MCF 10A (cell line): ENCODE measurements at regions not wholly inside any gene's neighbourhood (a gene's known extent, or its start where the extent isn't known, plus 50 kb on each side); places are given as distances from the start of the nearest gene placed in this dataset.

Source experiments
- BruUV-seq: library from RNA; stranded (reverse); fragments of 400-500 nt; replicated peaks from 2 replicates; lab custom pipeline; 2021; lab: Mats Ljungman, UMichigan
- CTCF ChIA-PET: fragments of 300-600 bp; sonication (Branson Sonifier 250); formaldehyde crosslinking; extraction: SDS; loops from one replicate; lab custom pipeline; 2021; ENCODE audit warnings: antibody characterized with exemption, inconsistent platforms; lab: Yijun Ruan, JAX
- POLR2A ChIA-PET: fragments of 300-600, 350-650 bp; sonication (Branson Sonifier 250); formaldehyde crosslinking; extraction: SDS; loops from one replicate; lab custom pipeline; 2020; ENCODE audit warnings: antibody characterized with exemption, inconsistent platforms; lab: Yijun Ruan, JAX
- DNase-seq: peaks from one replicate; pipeline ENCODE4 v3.0.0-alpha.2; 2018; ENCODE audit not compliant: unreplicated experiment
- H3K27ac Mint-ChIP-seq: one replicate; pipeline ENCODE4 v1.8.0; 2022; ENCODE audit warnings: mild to moderate bottlenecking, low read depth, mixed read lengths; ENCODE audit not compliant: unreplicated experiment
- H3K27me3 Mint-ChIP-seq: one replicate; pipeline ENCODE4 v1.8.0; 2022; ENCODE audit warnings: mixed read lengths; ENCODE audit not compliant: insufficient read depth, unreplicated experiment
- H3K36me3 Mint-ChIP-seq: one replicate; pipeline ENCODE4 v1.8.0; 2022; ENCODE audit warnings: mild to moderate bottlenecking, moderate library complexity, mixed read lengths; ENCODE audit not compliant: insufficient read depth, unreplicated experiment
- H3K4me1 Mint-ChIP-seq: one replicate; pipeline ENCODE4 v1.8.0; 2022; ENCODE audit warnings: mixed read lengths; ENCODE audit not compliant: insufficient read depth, unreplicated experiment
- H3K4me3 Mint-ChIP-seq: one replicate; pipeline ENCODE4 v1.8.0; 2022; ENCODE audit warnings: mild to moderate bottlenecking, moderate library complexity, mixed read lengths; ENCODE audit not compliant: unreplicated experiment
- H3K9me3 Mint-ChIP-seq: one replicate; pipeline ENCODE4 v1.8.0; 2022; ENCODE audit warnings: mixed read lengths; ENCODE audit not compliant: unreplicated experiment
- CTCF ChIP-seq: fragments of 200-600 bp; IDR thresholded peaks from one replicate; pipeline ENCODE4 v1.8.0; 2022; ENCODE audit warnings: antibody characterized with exemption, mild to moderate bottlenecking; ENCODE audit not compliant: unreplicated experiment
- intact Hi-C: fragments of 100-400 bp; cut with micrococcal nuclease; formaldehyde crosslinking; loops from 2 replicates; pipeline ENCODE4 v1.14.1; 2022

DNA sequence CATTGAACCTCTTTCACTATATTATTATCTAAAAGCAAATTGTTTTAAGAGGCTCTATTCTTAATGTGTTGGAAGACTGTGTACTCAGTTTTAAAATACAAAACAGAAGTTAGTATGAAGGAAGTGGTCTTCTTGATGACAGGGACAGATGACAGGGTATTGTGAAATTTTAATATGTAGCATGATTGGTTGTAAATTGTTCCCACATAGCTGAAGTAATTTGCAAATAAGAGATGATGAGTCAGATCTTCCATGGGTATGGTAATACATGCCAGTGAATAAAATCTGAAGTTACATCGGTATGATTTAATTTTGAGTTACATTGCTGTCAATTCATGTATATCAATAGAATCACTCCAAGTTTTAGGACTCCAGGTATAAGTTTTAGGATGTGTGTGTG, 454.8 kb downstream of the AEBP2 start:
- CTCF ChIA-PET = interaction anchor here (0.6 to 3.3 kb wide), 11 partner anchors 10 to 155 kb away, joined by 3 to 34 read pairs (median 6); no protein-coding TSS in a partner anchor
- Mint-ChIP-seq H3K9me3 (no peaks in the 10 kb centered on the region), H3K4me1 (peaks cover 6% of the 10 kb centered on the region), H3K27ac (no peak overlapping the region), H3K36me3 (no peaks in the 10 kb centered on the region), H3K4me3 (no peak overlapping the region), H3K27me3 (peaks cover 52% of the 10 kb centered on the region)
- POLR2A ChIA-PET = interaction anchor here (0.7 kb wide), 2 partner anchors 38 to 489 kb away, joined by 3 read pairs; no protein-coding TSS in a partner anchor
- no TSS peak for BruUV-seq
- TF ChIP-seq CTCF = no peak
- DNase-seq = no peak
- intact Hi-C loops = no loop called here

DNA sequence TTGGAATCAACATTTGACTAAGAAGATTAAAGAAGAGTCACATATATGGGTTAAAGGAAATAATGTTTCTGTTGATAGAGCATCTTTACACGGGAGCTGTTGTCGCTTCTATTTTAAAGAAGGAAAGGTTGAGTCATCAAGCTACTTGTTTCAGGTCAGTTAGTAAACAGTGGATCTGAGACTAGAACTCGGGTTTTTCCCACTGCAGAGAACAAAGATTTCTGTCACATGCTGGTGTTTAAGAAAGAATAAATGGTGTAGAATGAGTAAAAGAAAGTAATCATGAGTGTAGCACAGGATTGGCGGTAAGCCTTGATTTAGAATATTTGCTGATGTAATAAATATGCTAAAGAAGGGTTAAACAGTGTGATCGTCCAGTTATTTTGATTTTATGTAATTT, 455.5 kb downstream of the AEBP2 start:
- CTCF ChIA-PET = interaction anchor here (0.6 to 3.3 kb wide), 3 partner anchors 48 to 138 kb away, joined by 3 to 34 read pairs (median 5); no protein-coding TSS in a partner anchor
- H3K27ac Mint-ChIP-seq = no peak overlapping the region
- intact Hi-C loops = no loop called here

DNA sequence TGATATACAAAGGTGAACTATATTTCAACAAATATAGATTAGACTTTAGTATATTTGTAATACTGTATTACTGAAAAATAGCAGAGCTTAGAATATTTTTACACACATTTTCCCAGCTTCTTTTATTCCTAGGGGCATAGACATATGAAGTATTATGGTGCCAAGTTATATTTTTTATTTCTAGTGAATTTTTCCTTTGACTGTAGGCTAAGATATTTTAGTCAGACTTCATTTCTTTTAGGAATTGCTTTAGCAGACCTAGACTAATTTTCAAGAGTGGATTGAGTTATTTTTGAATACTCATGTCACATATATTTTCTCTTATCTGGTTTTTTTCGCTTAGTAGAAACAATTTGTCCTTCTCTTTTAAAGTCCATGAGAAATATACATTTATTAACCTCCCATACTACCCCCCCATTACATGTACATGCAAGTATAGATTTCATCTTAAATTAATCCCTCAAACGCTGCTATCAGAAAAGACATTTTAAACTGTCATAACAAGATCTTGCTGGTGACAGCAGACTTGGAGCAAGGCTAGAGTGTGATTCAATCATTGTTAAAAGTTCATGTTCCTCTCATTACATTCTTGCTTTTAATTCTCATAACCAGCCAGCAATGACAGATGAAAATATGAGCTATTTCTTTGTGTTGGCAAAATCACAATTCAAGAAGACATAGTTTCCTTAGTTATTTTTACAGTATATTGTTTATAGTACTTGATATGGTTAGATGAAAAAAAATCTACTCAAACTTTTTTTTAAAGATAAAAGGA, 456.1 kb downstream of the AEBP2 start:
- no peak overlapping the region for H3K4me3 Mint-ChIP-seq
- H3K36me3 Mint-ChIP-seq = no peaks in the 10 kb centered on the region
- intact Hi-C loops = no loop called here
- CTCF ChIA-PET = interaction anchor here (0.9 to 3.3 kb wide), 2 partner anchors 123 to 138 kb away, joined by 5 to 34 read pairs; no protein-coding TSS in a partner anchor
- H3K27me3 Mint-ChIP-seq = peaks cover 44% of the 10 kb centered on the region
- H3K27ac Mint-ChIP-seq = no peak overlapping the region
- no TSS peak for BruUV-seq
- no peaks in the 10 kb centered on the region for H3K9me3 Mint-ChIP-seq
- DNase-seq = no peak
- no peak for TF ChIP-seq CTCF
- POLR2A ChIA-PET = interaction anchor here (0.7 kb wide), 1 partner anchor 1276 kb away, joined by 4 read pairs; no protein-coding TSS in a partner anchor
- peaks cover 6% of the 10 kb centered on the region for H3K4me1 Mint-ChIP-seq

More for the DNA sequence above, 455.5 kb downstream of the AEBP2 start:
- Mint-ChIP-seq H3K36me3 (no peaks in the 10 kb centered on the region), H3K27me3 (peaks cover 50% of the 10 kb centered on the region), H3K9me3 (no peaks in the 10 kb centered on the region), H3K4me1 (peaks cover 6% of the 10 kb centered on the region), H3K4me3 (no peak overlapping the region)
- POLR2A ChIA-PET = no interaction called here
- no peak for DNase-seq
- no TSS peak for BruUV-seq
- no peak for TF ChIP-seq CTCF

- no peak for TF ChIP-seq CTCF
- Mint-ChIP-seq H3K4me1 (peaks cover 6% of the 10 kb centered on the region), H3K27ac (no peak overlapping the region), H3K36me3 (no peaks in the 10 kb centered on the region), H3K9me3 (no peaks in the 10 kb centered on the region), H3K27me3 (peaks cover 38% of the 10 kb centered on the region), H3K4me3 (no peak overlapping the region)
- no peak for DNase-seq
- POLR2A ChIA-PET = interaction anchor here (0.7 kb wide), 1 partner anchor 1276 kb away, joined by 4 read pairs; no protein-coding TSS in a partner anchor
- no TSS peak for BruUV-seq
- CTCF ChIA-PET = no interaction called here
- intact Hi-C loops = no loop called here
Measured at GRCh38 chr12:19896041-19896440, 456.7 kb downstream of the AEBP2 start.
